NT2/D1 (cell line): ENCODE measurements at regions not wholly inside any gene's neighbourhood (a gene's known extent, or its start where the extent isn't known, plus 50 kb on each side); places are given as distances from the start of the nearest gene placed in this dataset.

Source experiments
- DNase-seq: peaks from one replicate; pipeline ENCODE4 v3.0.0-alpha.2; 2011; ENCODE audit warnings: low read depth, low spot score
- H3K27me3 ChIP-seq: 2 replicates; pipeline ENCODE4 v1.6.0; 2011; ENCODE audit warnings: mild to moderate bottlenecking; ENCODE audit not compliant: insufficient read length, insufficient read depth
- H3K36me3 ChIP-seq: 2 replicates; pipeline ENCODE4 v1.6.1; 2011; ENCODE audit warnings: mild to moderate bottlenecking, low read length, mixed read lengths; ENCODE audit not compliant: insufficient read depth, insufficient read length
- H3K4me1 ChIP-seq: 2 replicates; pipeline ENCODE4 v1.5.1; 2011; ENCODE audit not compliant: insufficient read depth, insufficient read length
- H3K4me3 ChIP-seq: 2 replicates; pipeline ENCODE4 v1.5.1; 2011; ENCODE audit warnings: low read depth; ENCODE audit not compliant: insufficient read length
- H3K9ac ChIP-seq: 2 replicates; pipeline ENCODE4 v1.6.0; 2011; ENCODE audit warnings: low read depth; ENCODE audit not compliant: insufficient read length
- H3K9me3 ChIP-seq: 2 replicates; pipeline ENCODE4 v1.5.1; 2011; ENCODE audit warnings: mild to moderate bottlenecking, low read length; ENCODE audit not compliant: insufficient read depth
- SUZ12 ChIP-seq: IDR thresholded peaks from 2 replicates; pipeline ENCODE4 v1.6.1; 2011; ENCODE audit not compliant: insufficient read length, insufficient read depth; ENCODE audit errors: extremely low read depth
- YY1 ChIP-seq: IDR thresholded peaks from 2 replicates; pipeline ENCODE4 v1.6.1; 2011; ENCODE audit not compliant: insufficient read length, insufficient read depth
- ZNF274 ChIP-seq: IDR thresholded peaks from 2 replicates; pipeline ENCODE4 v1.6.1; 2011; ENCODE audit warnings: mild to moderate bottlenecking, low read depth, low read length

DNA sequence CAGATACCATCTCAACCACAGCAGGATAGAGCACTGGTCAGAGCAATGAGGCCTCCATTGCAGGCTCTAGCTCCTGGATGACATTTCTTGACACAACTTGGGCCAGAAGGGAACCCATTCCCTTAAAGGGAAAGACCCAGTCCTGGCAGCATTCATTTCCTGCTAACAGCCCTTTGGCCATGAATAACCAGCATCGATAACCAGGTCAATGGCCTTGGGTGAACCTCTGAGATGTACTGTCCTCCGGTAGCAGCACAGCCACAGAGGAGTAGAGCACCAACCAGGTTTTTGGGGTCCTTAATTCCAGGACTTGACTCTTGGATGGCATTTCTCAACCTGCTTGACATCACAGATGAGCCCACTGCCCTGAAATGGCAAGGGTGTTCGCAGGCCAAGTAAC is 71.2 kb upstream of the FKBP1C start:
- no peaks in the 10 kb centered on the region for H3K4me1 ChIP-seq
- TF ChIP-seq ZNF274, result no peak
- no peak for TF ChIP-seq YY1
- no peak for TF ChIP-seq SUZ12
- no peaks in the 10 kb centered on the region for H3K36me3 ChIP-seq
- no peaks in the 10 kb centered on the region for H3K27me3 ChIP-seq
- no peak overlapping the region for H3K4me3 ChIP-seq
- H3K9me3 ChIP-seq, result no peaks in the 10 kb centered on the region
- H3K9ac ChIP-seq, result no peak overlapping the region
- DNase-seq, result no peak

DNA sequence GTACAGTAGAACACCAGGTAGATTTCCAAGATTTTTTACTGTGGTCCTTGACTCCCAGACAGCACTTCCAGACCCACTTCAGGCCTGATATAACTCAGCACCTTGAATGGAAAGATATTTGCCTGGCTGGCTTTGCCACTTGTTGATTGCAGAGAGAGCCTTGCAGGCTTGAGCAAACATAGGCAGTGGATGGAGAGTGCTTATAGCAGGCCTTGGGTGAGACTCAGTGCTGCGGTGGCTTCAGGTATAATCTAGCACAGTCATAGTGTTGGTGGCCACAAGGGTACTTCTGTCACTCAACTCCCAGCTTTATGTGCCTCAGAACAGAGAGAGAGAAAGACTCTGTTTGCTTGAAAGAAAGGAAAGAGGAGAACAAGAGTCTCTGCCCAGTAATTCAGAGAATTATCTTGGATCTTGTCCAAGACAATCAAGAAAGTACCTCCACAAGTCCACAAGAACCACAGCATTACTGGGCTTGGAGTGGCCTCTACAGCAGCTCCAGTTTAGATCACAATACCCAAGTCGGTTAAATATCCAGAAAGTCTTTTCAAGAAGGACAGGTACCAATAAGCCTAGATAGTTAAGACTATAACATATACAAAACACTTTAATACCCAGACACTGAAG is 70.5 kb upstream of the FKBP1C start:
- Histone ChIP-seq H3K9ac (no peak overlapping the region), H3K36me3 (no peaks in the 10 kb centered on the region), H3K9me3 (no peaks in the 10 kb centered on the region), H3K4me1 (no peaks in the 10 kb centered on the region), H3K4me3 (no peak overlapping the region), H3K27me3 (no peaks in the 10 kb centered on the region)
- TF ChIP-seq SUZ12, result no peak
- no peak for DNase-seq

DNA sequence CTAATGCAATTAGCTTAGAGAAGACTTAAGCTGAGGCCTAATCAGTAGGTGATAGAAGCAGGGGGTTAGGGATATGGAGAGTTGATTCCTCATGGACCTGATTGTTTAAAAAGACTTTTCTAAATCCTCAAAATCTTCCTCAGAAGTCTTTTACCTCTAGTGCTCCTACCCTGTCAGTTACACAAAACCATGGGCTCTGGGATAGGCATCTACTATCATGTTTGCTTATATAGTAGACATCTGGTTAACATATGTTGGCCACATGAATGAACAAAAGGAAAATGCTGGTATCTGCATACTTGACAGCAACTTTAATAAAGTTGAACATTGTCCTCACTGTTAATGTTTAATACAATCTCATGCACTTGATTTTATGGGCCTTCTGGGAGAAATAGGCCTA is 61.5 kb upstream of the FKBP1C start:
- DNase-seq, result no peak
- Histone ChIP-seq H3K27me3 (no peaks in the 10 kb centered on the region), H3K4me1 (no peaks in the 10 kb centered on the region), H3K36me3 (no peaks in the 10 kb centered on the region), H3K9me3 (no peaks in the 10 kb centered on the region), H3K4me3 (no peak overlapping the region), H3K9ac (no peak overlapping the region)
- TF ChIP-seq SUZ12 (no peak), ZNF274 (no peak), YY1 (no peak)

DNA sequence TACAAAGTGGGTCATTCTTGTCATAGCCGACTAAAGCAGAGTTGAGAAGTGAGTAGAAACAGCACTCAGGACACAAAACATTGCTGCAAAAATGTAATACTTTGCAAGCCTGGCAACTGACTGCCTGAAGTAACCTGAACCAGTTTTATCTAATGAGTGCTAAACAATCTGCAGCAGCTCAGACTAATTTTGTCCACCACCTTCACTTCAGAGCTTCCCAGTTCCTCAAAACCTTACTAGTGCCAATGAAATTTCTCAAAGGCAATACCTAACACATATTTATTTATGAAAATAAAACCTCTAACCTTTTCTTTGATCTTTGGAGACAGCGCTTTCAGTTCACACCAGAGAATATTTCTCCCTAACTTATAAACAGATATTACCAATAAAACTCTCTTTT is 56.7 kb upstream of the FKBP1C start:
- Histone ChIP-seq H3K9ac (no peak overlapping the region), H3K9me3 (no peaks in the 10 kb centered on the region), H3K27me3 (no peaks in the 10 kb centered on the region), H3K4me1 (no peaks in the 10 kb centered on the region), H3K4me3 (no peak overlapping the region), H3K36me3 (no peaks in the 10 kb centered on the region)
- TF ChIP-seq SUZ12, result no peak
- TF ChIP-seq ZNF274, result no peak
- TF ChIP-seq YY1, result no peak
- DNase-seq, result no peak
